ENCODE measurements at regions not wholly inside any gene's neighbourhood (a gene's known extent, or its start where the extent isn't known, plus 50 kb on each side); places are given as distances from the start of the nearest gene placed in this dataset.
"Not testable (repeated sequence)": the region's sequence is repeated elsewhere in the genome, so short reads cannot be mapped to it uniquely, and the experiment has no call there.

GRCh38 chr4:64814616-64815015 lies 405.4 kb upstream of the TECRL start:
- DNase-seq = peak in 1 of 2 experiments; percentile 25

- no peak for DNase-seq
Measured at GRCh38 chr4:64807821-64808220, 398.6 kb upstream of the TECRL start.

GRCh38 chr4:64799751-64800150 lies 390.5 kb upstream of the TECRL start:
- no peak for DNase-seq

GRCh38 chr4:64798828-64799227 lies 389.6 kb upstream of the TECRL start:
- not testable (repeated sequence) for DNase-seq

GRCh38 chr4:64796581-64796980 lies 387.3 kb upstream of the TECRL start:
- DNase-seq = no peak

GRCh38 chr4:64784125-64784524 lies 374.9 kb upstream of the TECRL start:
- DNase-seq = peak in 1 of 2 experiments; percentile 35

- DNase-seq = peak in 1 of 2 experiments; percentile 46
Measured at GRCh38 chr4:64781737-64782326, 372.6 kb upstream of the TECRL start.

- no peak for DNase-seq
Measured at GRCh38 chr4:64780664-64781063, 371.4 kb upstream of the TECRL start.

- no peak for DNase-seq
Measured at GRCh38 chr4:64777286-64777685, 368.0 kb upstream of the TECRL start.

- no peak for DNase-seq
Measured at GRCh38 chr4:64776820-64777219, 367.6 kb upstream of the TECRL start.

- DNase-seq = no peak
Measured at GRCh38 chr4:64774626-64775025, 365.4 kb upstream of the TECRL start.

GRCh38 chr4:64771149-64771548 lies 361.9 kb upstream of the TECRL start:
- no peak for DNase-seq

- DNase-seq = no peak
Measured at GRCh38 chr4:64767547-64767946, 358.3 kb upstream of the TECRL start.

- no peak for DNase-seq
Measured at GRCh38 chr4:64766565-64766964, 357.3 kb upstream of the TECRL start.

- no peak for DNase-seq
Measured at GRCh38 chr4:64756016-64756415, 346.8 kb upstream of the TECRL start.

GRCh38 chr4:64747919-64748715 lies 338.9 kb upstream of the TECRL start:
- DNase-seq = no peak

- DNase-seq = no peak
Measured at GRCh38 chr4:64738240-64738639, 329.0 kb upstream of the TECRL start.

GRCh38 chr4:64737854-64738138 lies 328.5 kb upstream of the TECRL start:
- not testable (repeated sequence) for DNase-seq

- no peak for DNase-seq
Measured at GRCh38 chr4:64737026-64737853, 328.0 kb upstream of the TECRL start.

GRCh38 chr4:64729561-64729960 lies 320.3 kb upstream of the TECRL start:
- no peak for DNase-seq

GRCh38 chr4:64727960-64728359 lies 318.7 kb upstream of the TECRL start:
- no peak for DNase-seq

- not testable (repeated sequence) for DNase-seq
Measured at GRCh38 chr4:64727391-64727790, 318.1 kb upstream of the TECRL start.

GRCh38 chr4:64724689-64725088 lies 315.4 kb upstream of the TECRL start:
- DNase-seq = no peak

- no peak for DNase-seq
Measured at GRCh38 chr4:64721106-64721505, 311.9 kb upstream of the TECRL start.

Data from NCI-H524 (cell line).